ENCODE measurements at regions not wholly inside any gene's neighbourhood (a gene's known extent, or its start where the extent isn't known, plus 50 kb on each side); places are given as distances from the start of the nearest gene placed in this dataset.

DNA sequence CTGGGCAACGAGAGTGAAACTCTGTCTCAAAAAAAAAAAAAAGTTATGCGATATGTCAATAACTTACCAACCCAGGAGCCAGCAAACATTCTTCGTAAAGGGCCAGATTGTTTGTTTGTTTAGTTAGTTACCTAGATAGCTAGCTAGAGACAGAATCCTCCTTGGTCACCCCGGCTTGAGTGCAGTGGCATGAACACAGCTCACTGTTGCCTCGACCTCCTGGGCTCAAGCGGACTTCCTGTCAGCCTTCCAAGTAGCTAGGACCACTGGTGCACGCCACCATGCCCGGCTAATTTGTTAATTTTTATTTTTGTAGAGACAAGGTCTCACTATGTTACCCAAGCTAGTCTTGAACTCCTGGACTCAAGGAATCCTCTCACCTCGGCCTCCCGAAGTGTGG is 113.0 kb downstream of the LITAF start:
- DNase-seq (ENCODE audit: low read depth) = no peak

DNA sequence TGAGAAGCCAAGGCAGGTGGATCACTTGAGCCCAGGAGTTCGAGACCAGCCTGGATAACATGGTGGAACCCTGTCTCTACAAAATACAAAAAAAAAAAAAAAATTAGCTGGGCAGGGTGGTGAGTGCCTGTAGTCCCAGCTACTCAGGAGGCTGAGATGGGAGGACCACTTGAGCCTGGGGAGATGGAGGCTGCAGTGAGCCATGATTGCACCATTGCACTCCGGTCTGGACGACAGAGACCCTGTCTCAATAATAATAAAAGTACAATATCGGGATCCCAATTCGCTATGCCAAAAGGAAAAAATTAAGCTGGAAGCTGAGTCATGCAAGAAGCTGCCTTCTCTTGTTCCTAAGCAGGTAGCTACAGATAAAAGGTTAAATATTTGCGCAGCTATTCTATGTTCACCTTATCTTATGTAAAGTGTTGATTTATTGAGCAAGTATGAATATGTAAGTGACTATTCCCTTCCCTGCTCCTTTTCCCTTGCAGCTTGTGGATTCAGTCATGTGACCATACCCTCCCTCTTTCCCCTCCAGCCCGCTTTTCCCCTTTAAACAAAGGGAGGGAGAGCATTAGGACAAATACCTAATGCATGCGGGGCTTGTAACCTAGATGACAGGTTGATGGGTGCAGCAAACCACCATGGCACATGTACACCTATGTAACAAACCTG is 112.0 kb downstream of the LITAF start:
- no peak for DNase-seq (ENCODE audit: low read depth)

DNA sequence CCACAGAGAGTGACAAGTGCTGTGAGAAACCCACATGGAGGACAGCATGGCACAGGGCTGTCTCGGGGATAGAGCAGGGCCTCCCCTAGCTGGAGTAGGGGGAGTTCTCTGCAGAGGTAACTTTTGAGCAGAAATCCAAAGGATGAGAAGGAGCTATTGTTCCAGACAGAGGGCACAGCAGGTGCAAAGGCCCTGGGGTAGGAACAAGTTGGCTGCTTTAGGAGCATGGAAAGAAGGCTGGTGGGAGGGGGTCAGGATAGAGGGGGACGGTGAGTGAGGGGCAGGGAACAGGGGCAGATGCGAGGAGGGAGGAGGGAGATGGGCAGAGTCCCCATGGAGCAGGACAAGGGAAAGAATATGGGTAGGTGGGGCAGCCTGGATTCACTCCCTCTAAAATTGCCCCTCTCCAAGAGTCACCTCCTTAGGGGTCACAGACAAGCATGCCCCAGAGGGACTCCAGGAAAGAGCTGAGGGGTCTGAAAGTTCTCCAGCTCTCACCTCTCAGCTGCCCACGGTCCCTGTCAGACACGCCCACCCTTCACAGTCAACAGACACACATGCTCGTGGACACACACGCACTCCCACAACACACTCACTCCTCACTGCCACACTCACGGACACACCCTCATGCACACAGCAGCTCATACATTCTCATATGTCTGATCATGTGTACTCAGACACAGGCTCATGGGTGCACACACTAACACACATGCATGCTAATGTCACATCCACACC is 110.7 kb downstream of the LITAF start:
- DNase-seq (ENCODE audit: low read depth) = no peak

DNA sequence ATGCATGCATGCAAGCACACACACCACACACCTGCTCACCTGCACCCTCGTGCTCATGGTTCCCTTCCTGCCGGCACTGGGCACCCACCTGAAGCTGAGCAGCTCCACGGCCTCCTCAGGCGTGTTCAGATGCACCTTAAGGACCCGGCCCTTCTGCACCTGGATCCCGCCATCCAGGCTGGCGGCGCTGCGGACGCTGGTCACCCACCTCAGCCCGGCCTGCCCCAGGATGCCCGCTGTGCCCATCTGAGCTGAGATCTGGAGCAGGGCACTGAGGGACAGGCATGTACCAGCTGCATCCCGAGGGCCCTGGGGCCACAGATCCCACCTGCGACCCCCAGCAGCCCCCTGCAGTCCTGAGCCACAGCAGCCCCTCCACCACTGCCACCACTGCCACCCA is 110.0 kb downstream of the LITAF start:
- no peak for DNase-seq (ENCODE audit: low read depth)

DNA sequence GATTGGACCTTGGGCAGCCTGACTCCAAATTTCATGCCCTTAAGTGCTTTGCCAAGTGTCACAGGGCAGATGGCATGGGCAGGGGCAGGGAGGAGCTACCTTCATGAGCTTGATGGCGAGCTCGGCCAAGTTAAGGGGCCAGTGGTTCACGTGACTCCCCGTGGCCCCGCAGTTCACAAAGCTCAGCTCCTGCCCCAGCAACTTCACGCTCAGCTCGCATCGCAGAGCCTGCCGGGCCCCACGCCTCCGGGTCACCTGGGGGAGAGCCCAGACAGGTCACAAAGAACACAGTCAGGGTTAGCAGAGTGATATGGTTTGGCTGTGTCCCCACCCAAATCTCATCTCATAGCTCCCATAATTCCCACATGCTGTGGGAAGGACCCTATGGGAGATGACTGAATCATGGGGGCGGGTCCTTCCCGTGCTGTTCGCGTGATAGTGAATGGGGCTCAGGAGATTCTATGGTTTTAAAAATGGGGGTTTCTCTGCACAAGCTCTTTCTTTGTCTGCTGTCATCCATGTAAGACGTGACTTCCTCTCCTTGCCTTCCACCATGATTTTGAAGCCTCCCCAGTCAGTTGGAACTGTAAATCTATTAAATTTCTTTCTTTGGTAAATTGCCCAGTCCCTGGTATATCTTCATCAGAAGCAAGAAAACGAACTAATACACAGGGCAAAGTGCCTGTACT is 108.1 kb downstream of the LITAF start:
- no peak for DNase-seq (ENCODE audit: low read depth)

DNA sequence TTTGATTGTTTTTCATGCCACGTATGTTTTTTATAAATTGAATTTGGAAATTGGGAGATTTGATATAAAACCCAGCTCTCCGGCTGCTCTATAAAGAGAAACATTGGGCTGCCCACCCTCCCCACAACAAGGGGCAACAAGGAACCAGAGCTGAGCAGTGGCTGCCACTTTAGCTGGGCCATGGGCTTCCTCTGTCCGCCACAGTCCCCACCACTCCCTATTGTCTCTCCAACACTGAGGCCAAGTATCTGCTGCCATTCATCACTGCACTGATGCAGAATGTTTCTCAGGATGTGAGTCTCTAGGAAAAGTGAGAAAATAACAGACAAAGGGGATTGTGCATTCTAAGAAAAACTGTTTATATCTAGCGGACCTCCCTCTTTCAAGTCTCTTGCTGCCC is 106.8 kb downstream of the LITAF start:
- DNase-seq (ENCODE audit: low read depth) = no peak

DNA sequence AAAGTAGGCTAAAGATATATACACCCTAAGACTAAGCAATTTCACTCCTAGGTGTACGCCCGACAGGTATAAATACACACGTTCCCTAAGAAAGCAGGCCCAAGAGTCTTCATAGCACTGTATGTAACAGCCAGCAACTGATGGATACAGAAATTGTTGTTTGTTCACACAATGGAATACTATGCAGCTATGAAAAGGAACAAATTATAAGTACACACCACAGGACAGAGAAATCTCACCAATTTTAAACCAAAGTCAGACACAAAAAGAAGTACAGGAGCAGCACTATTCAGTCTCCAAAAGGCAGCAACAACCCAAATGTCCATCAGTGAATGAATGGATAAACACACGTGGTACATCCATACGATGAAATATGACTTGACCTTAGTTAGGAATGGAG is 106.1 kb downstream of the LITAF start:
- no peak for DNase-seq (ENCODE audit: low read depth)

DNA sequence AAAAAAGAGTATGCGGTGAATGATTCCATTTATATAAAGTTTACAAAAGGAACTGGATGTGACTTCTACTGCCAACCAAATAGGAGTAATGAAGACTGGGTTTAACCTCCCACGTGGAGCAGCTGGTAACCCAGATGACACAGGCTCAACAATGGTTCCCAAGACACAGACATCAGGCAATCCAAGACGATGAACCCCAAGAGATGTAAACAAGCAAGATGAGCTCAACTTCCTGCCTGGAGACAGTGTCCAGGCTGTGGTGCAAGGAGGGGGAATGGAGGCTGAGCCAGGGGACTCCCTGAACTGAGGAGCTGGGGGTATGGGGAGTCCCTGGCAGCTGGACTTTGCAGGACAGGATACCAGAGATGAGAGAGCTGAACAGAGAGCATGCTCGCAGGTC is 104.7 kb downstream of the LITAF start:
- no peak for DNase-seq (ENCODE audit: low read depth)

DNA sequence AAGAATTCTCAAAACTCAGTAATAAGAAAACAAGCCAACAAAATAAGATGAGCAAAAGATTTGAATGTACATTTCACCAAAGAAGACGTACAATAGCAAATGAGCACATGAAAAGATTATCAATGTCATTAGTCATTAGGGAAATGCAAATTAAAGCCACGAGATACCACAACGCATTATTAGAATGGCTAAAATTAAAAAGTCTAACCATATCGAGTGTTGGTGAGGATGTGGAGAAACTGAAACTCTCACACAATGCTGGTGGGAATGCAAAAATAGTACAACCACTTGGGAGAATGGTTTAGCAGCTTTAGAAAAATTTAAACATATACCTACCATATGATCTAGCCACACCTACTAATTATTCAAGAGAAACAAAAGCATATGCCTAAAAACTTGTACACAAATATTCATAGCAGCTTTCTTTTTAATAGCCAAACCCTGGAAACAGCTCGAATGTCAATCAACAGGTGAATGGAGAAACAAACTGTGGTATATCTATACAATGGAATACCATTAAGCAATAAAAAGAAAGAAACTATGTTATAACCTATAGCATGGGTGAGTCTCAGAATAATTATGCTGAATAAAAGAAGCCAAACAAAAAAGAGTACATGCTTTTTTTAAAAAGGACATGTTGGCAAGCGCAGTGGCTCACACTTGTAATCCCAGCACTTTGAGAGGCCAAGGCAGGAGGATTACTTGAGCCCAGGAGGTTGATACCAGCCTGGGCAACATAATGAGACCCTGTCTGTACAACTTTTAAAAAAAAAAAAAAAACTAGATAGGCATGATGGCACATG is 103.6 kb downstream of the LITAF start:
- no peak for DNase-seq (ENCODE audit: low read depth)

DNA sequence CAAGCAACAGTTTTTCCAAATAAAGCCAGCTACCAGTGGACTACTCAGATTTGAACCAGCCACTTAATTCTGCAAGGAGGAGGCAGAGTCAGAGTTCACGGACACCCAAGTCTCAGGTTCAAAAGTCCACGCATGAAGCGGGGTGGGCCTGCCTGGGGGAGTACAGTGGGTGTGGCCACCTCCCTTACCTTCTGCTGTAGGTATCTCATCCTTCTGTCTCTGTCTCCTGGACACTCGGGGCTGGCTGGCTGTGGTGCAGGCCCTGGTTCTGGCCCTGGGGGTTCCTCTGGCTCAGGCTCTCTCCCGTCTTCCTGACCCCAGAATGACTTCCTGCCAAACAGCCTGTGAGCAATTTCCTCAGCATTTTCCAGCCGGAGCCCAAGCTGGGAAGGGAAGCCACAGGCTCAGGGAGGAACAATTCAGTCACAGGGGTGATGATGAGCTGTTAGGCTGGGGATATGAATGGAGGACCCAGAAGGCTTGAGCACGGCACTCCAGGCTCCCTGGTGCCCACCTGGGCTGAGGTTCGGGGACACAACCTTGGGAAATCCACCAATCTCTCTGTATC is 101.9 kb downstream of the LITAF start:
- no peak for DNase-seq (ENCODE audit: low read depth)

DNA sequence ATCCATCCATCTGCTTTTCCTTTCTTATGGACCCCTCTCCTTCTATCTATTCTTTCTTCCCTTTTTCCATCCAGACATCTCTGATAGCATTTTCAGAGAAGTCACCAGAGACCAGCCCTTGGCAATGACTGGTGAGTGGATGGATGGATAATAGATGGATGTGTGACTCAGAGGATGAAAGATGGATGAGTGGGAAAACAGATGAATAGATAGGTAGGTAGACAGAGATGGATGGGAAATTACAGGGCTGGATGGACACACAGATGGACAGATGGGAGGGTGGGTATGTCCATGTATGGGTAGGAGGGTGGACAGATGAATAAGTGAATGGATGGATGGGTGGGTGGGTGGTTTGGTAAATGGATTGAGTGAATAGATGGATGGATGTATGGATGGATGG is 101.0 kb downstream of the LITAF start:
- no peak for DNase-seq (ENCODE audit: low read depth)

DNA sequence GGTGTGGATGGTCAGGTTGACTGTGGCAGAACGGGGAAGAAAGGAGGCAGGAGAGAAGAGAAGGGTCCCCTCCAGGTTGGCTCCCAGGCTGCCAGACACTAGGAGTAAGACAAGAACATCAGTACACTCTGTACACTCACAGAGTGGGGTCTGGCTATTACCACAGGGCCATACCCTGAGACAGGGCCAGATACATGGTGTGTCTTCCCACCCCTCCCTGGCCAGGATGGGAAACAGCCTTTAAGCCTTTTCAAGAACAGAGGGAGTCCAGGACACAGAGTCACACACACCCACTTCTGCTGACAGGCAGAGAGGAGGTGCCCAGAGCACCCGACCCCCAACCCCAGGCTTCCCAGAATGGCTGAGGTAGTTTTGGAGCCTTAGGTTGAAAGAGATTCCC is 99.4 kb downstream of the LITAF start:
- DNase-seq (ENCODE audit: low read depth) = no peak

DNA sequence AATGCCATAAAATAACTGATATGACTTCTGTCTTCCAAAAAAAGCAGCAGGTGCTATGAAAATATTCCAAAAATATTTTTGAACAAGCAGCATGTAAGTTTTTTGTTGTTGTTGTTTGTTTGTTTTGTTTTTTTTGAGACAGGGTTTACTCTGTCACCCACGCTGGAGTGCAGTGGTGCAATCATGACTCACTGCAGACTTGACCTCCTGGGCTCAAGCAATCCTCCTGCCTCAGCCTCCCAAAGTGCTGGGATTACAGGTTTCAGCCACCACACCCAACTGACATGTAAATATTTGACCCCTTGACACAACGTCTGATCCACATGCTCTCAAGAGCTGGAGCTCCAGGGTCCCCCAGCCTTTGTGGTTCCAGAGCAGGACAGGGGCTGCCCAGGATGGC is 98.4 kb downstream of the LITAF start:
- no peak for DNase-seq (ENCODE audit: low read depth)

DNA sequence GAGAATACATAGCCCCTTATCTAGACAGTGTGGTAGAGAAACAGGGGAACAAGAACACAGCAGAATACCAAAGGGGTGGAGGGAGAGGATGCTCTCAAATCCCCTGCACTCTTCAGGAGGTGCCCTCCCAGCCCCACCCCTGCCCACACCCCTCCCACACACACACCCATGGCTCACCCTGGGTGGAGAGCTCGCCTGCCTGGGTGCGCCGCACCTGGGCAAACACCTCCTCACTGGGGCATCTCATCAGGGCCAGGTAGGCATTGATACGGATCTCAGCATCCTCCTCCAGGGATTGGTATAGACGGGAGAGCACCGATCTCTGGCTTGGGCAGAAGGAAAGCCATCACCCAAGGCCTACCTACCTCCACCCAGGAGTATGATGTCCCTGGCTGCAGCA is 95.2 kb downstream of the LITAF start:
- DNase-seq (ENCODE audit: low read depth) = no peak

DNA sequence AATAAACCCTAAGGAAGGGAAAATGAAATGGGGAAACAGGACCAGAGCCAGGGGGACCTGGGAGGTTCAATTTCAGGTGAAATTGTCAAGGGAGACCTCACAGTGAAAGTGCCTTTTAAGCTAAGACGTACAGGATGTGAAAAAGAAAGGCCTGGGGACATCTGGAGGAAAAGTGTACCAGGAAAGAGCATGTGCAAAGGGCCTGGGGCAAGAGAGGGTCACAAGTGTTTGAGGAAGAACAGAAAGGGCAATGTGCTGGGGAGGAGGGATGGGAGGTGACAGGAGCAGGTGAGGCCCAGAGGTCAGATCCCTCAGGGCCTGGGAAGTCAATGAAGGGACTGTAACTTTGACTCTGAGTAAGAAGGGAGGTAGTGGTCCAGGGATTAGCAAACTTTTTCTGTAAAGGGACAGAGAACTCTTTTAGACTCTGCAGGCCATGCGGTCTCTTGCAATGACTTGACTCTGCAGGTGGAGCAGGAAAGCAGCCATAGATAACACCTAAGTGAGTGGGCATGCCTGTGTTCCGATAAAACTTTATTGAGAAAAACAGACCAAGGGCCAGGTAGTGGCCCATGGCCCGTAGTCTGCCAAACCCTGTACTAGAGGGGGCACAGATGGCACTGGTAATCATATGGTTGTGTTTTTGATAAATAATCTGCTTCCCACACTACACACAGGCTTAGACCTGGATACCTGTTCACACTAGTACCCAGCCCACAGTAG is 93.8 kb downstream of the LITAF start:
- no peak for DNase-seq (ENCODE audit: low read depth)

DNA sequence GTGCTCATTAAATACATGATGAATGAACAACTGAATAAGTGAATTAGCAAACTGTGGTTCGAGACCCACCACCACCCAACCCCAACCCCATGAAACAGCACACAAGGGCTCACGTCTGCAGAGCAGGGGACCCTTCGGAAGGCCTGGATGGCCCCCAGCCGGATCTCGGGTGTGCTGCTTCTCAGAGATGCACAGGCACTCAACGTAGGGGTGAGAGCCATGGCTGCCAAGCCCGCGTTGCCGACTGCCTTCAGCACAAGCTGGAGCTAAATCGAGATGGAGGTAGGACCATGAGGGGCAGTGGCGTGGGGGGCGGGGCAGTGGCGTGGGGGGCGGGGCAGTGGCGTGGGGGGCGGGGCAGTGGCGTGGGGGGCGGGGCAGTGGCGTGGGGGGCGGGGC is 93.2 kb downstream of the LITAF start:
- no peak for DNase-seq (ENCODE audit: low read depth)

DNA sequence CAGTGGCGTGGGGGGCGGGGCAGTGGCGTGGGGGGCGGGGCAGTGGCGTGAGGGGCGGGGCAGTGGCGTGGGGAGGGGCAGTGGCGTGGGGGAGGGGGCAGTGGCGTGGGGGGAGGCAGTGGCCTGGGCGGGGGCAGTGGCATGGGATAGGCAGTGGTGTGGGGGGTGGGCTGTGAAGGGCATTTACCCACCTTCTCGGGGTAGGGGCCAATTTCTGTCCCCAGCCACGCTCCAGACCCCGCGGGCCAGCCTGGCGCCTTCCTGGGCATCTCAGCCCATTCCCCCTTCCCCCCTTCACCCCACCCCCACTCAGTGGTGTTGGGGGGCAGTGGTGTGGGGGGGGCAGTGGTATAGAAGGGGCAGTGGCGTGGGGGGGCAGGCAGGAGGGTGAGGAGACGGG is 92.7 kb downstream of the LITAF start:
- DNase-seq (ENCODE audit: low read depth) = no peak

DNA sequence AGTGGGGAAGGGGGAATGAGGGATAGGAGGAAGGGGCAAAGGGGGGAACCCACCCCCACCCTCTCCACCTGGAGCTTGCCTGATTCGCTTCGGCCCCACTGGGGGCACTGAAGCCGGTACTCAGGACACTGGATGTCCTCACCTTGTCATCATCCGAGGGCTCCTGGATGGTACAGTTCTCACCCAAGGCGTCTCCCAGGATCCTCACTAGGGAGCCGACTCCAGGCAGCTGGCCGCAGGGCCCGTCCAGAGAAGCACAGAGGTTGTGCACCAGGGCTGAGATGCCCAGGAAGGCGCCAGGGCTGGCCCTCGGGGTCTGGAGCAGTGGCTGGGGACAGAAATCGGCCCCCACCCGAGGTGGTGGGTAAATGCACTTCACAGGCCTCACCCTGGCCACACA is 92.3 kb downstream of the LITAF start:
- DNase-seq (ENCODE audit: low read depth) = no peak

DNA sequence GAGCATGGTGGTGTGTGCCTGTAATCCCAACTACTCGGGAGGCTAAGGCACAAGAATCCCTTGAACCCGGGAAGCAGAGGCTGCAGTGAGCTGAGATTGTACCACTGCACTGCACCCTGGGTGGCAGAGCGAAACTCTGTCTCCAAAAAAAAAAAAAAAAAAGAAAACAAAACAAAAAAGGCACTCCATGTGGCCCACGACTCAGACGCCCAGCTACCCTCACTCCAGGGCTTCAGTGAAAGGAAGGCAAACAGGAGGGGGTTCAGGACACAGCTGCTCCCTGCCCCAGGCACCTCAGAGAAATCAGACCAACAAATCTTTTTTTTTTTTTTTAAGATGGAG is 91.7 kb downstream of the LITAF start:
- DNase-seq (ENCODE audit: low read depth) = no peak
